ENCODE measurements at regions not wholly inside any gene's neighbourhood (a gene's known extent, or its start where the extent isn't known, plus 50 kb on each side); places are given as distances from the start of the nearest gene placed in this dataset.

DNA sequence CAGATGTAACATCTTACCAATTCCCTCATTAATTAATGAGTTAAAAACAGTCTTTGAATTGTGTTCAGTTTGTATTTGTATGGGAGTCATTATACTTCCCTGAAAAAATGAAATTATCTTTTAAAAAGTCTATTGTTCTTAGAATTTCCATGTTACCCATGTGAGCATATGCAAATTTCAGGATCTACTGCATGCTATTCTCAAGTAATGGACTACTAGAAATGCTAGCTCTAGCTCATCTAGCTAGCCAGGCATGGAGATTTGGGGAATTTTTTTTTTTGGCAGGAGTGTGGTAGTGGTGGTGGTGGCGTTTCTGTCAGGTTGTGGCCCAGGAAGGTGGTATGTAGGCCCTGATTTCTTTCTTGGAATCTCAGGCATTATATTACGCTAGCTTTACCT, 218.4 kb downstream of the AEBP2 start:
- TF ChIP-seq, protein P1, sequence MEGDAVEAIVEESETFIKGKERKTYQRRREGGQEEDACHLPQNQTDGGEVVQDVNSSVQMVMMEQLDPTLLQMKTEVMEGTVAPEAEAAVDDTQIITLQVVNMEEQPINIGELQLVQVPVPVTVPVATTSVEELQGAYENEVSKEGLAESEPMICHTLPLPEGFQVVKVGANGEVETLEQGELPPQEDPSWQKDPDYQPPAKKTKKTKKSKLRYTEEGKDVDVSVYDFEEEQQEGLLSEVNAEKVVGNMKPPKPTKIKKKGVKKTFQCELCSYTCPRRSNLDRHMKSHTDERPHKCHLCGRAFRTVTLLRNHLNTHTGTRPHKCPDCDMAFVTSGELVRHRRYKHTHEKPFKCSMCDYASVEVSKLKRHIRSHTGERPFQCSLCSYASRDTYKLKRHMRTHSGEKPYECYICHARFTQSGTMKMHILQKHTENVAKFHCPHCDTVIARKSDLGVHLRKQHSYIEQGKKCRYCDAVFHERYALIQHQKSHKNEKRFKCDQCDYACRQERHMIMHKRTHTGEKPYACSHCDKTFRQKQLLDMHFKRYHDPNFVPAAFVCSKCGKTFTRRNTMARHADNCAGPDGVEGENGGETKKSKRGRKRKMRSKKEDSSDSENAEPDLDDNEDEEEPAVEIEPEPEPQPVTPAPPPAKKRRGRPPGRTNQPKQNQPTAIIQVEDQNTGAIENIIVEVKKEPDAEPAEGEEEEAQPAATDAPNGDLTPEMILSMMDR (IDR thresholded peaks at IDR 0.05; ENCODE audit: low read depth, low read length, missing input control): no peak
- TF ChIP-seq, protein P2, sequence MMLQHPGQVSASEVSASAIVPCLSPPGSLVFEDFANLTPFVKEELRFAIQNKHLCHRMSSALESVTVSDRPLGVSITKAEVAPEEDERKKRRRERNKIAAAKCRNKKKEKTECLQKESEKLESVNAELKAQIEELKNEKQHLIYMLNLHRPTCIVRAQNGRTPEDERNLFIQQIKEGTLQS (IDR thresholded peaks at IDR 0.05): no peak
- TF ChIP-seq, protein P3, sequence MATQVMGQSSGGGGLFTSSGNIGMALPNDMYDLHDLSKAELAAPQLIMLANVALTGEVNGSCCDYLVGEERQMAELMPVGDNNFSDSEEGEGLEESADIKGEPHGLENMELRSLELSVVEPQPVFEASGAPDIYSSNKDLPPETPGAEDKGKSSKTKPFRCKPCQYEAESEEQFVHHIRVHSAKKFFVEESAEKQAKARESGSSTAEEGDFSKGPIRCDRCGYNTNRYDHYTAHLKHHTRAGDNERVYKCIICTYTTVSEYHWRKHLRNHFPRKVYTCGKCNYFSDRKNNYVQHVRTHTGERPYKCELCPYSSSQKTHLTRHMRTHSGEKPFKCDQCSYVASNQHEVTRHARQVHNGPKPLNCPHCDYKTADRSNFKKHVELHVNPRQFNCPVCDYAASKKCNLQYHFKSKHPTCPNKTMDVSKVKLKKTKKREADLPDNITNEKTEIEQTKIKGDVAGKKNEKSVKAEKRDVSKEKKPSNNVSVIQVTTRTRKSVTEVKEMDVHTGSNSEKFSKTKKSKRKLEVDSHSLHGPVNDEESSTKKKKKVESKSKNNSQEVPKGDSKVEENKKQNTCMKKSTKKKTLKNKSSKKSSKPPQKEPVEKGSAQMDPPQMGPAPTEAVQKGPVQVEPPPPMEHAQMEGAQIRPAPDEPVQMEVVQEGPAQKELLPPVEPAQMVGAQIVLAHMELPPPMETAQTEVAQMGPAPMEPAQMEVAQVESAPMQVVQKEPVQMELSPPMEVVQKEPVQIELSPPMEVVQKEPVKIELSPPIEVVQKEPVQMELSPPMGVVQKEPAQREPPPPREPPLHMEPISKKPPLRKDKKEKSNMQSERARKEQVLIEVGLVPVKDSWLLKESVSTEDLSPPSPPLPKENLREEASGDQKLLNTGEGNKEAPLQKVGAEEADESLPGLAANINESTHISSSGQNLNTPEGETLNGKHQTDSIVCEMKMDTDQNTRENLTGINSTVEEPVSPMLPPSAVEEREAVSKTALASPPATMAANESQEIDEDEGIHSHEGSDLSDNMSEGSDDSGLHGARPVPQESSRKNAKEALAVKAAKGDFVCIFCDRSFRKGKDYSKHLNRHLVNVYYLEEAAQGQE (IDR thresholded peaks at IDR 0.05): no peak
- TF ChIP-seq NR2F2 (IDR thresholded peaks at IDR 0.05) (no peak), GABPA (IDR thresholded peaks at IDR 0.05 in 1 of 2, conservative IDR thresholded peaks at IDR 0.05 in 1 of 2) (no peak), YY1 (IDR thresholded peaks at IDR 0.05) (no peak), HNF4G (IDR thresholded peaks at IDR 0.05) (no peak), HNF4A (conservative IDR thresholded peaks at IDR 0.05) (no peak), EGR1 (IDR thresholded peaks at IDR 0.05; ENCODE audit: low read depth in 2 of 2) (no peak), RXRA (IDR thresholded peaks at IDR 0.05) (no peak), SP1 (IDR thresholded peaks at IDR 0.05) (no peak), TAF1 (conservative IDR thresholded peaks at IDR 0.05) (no peak), FOXA1 (IDR thresholded peaks at IDR 0.05) (no peak), JUND (IDR thresholded peaks at IDR 0.05) (no peak)
- TF ChIP-seq, protein P4, sequence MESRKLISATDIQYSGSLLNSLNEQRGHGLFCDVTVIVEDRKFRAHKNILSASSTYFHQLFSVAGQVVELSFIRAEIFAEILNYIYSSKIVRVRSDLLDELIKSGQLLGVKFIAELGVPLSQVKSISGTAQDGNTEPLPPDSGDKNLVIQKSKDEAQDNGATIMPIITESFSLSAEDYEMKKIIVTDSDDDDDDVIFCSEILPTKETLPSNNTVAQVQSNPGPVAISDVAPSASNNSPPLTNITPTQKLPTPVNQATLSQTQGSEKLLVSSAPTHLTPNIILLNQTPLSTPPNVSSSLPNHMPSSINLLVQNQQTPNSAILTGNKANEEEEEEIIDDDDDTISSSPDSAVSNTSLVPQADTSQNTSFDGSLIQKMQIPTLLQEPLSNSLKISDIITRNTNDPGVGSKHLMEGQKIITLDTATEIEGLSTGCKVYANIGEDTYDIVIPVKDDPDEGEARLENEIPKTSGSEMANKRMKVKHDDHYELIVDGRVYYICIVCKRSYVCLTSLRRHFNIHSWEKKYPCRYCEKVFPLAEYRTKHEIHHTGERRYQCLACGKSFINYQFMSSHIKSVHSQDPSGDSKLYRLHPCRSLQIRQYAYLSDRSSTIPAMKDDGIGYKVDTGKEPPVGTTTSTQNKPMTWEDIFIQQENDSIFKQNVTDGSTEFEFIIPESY (IDR thresholded peaks at IDR 0.05): no peak
- TF ChIP-seq, protein P5, sequence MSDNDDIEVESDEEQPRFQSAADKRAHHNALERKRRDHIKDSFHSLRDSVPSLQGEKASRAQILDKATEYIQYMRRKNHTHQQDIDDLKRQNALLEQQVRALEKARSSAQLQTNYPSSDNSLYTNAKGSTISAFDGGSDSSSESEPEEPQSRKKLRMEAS (IDR thresholded peaks at IDR 0.05): no peak
- Histone ChIP-seq H3K9me3 (ENCODE audit: control insufficient read depth in 4 of 4, low read length in 3 of 4) (no peaks in the 10 kb centered on the region), H3K36me3 (ENCODE audit: control insufficient read depth in 4 of 4, insufficient read depth in 3 of 4, low read depth in 1 of 4, low read length in 3 of 4) (no peaks in the 10 kb centered on the region), H3K27me3 (ENCODE audit: control insufficient read depth in 4 of 4, insufficient read depth in 4 of 4, low read length in 3 of 4) (no peaks in the 10 kb centered on the region), H3K27ac (ENCODE audit: low read depth in 1 of 2, low read length in 2 of 2) (no peak overlapping the region), H3K4me3 (ENCODE audit: low read depth in 1 of 3, low read length in 3 of 3) (no peak overlapping the region), H3K9ac (ENCODE audit: low read depth in 1 of 2, low read length in 2 of 2) (no peak overlapping the region), H3K4me1 (ENCODE audit: control insufficient read depth in 4 of 4, insufficient read depth in 4 of 4, low read length in 3 of 4) (no peaks in the 10 kb centered on the region)
- DNase-seq (ENCODE audit: low spot score): no peak
- 97% methylated on average over 2 of the region's 2 CpGs for WGBS

DNA sequence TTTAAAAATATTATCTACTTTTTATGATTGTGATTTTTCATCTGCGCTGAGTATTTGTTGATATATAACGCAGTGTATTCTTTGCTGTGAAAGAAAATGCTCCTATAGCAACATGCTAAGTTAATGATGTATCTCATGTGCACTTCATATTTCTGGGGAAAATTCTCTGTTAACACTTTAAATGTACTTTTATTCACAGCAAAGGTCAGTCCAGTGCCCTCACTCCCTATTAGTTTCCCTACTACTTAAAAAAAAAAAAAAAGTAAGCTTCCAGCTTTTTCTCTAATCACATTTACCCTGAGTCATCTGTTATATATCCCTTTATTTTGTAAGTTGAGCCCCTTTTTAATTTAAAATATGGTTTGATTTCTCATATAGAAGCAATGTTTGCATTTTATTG, 219.8 kb downstream of the AEBP2 start:
- TF ChIP-seq, protein P3 (IDR thresholded peaks at IDR 0.05): no peak
- no peak overlapping the region for H3K4me3 ChIP-seq (ENCODE audit: low read depth in 1 of 3, low read length in 3 of 3)
- no peaks in the 10 kb centered on the region for H3K9me3 ChIP-seq (ENCODE audit: control insufficient read depth in 4 of 4, low read length in 3 of 4)
- no peak for DNase-seq (ENCODE audit: low spot score)
- no peak overlapping the region for H3K9ac ChIP-seq (ENCODE audit: low read depth in 1 of 2, low read length in 2 of 2)
- no peak overlapping the region for H3K27ac ChIP-seq (ENCODE audit: low read depth in 1 of 2, low read length in 2 of 2)
- no peaks in the 10 kb centered on the region for H3K36me3 ChIP-seq (ENCODE audit: control insufficient read depth in 4 of 4, insufficient read depth in 3 of 4, low read depth in 1 of 4, low read length in 3 of 4)
- no peaks in the 10 kb centered on the region for H3K4me1 ChIP-seq (ENCODE audit: control insufficient read depth in 4 of 4, insufficient read depth in 4 of 4, low read length in 3 of 4)
- H3K27me3 ChIP-seq (ENCODE audit: control insufficient read depth in 4 of 4, insufficient read depth in 4 of 4, low read length in 3 of 4): no peaks in the 10 kb centered on the region
- 99% methylated on average over 2 of the region's 2 CpGs for WGBS
